Panc1 (cell line): ENCODE measurements at regions not wholly inside any gene's neighbourhood (a gene's known extent, or its start where the extent isn't known, plus 50 kb on each side); places are given as distances from the start of the nearest gene placed in this dataset.

Source experiments
- ATAC-seq: fragments of 200-7000 bp; cut with Tn5 transposase; 2 replicates; pipeline ENCODE4 v1.9.1; 2020; ENCODE audit warnings: mild to moderate bottlenecking, moderate library complexity
- BruUV-seq: library from RNA; stranded (reverse); fragments of 400-500 nt; replicated peaks from 2 replicates; lab custom pipeline; 2021; lab: Mats Ljungman, UMichigan
- CTCF ChIA-PET: fragments of 300-600 bp; sonication (Branson Sonifier 250); formaldehyde crosslinking; loops from one replicate; lab custom pipeline; 2022; ENCODE audit warnings: antibody characterized with exemption; lab: Charles Lee
- POLR2A ChIA-PET: fragments of 300-600 bp; sonication (Branson Sonifier 250); formaldehyde crosslinking; loops from one replicate; lab custom pipeline; 2022; ENCODE audit warnings: antibody characterized with exemption; lab: Charles Lee
- DNase-seq: peaks from one replicate; pipeline ENCODE4 v3.0.0-alpha.2; 2010; ENCODE audit warnings: low read depth, low spot score
- H3K27ac ChIP-seq: 2 replicates; pipeline ENCODE4 v1.5.1; 2011; ENCODE audit warnings: mild to moderate bottlenecking, low read length, inconsistent platforms
- H3K27me3 ChIP-seq: fragments of 200-500 bp; sonication (Bioruptor generic); 2 replicates; pipeline ENCODE4 v1.6.0; 2014; ENCODE audit warnings: low read length, inconsistent platforms; ENCODE audit not compliant: control insufficient read depth, insufficient read depth
- H3K36me3 ChIP-seq: fragments of 200-500 bp; sonication (Bioruptor generic); 2 replicates; pipeline ENCODE4 v1.5.1; 2014; ENCODE audit warnings: inconsistent platforms, mild to moderate bottlenecking, low read length, moderate library complexity; ENCODE audit not compliant: control insufficient read depth, insufficient read depth
- H3K4me1 ChIP-seq: 2 replicates; pipeline ENCODE4 v1.5.1; 2011; ENCODE audit warnings: inconsistent platforms, mild to moderate bottlenecking, low read length, moderate library complexity; ENCODE audit not compliant: control insufficient read depth, insufficient read depth
- H3K4me3 ChIP-seq, 2 experiments: 2 replicates each; pipeline ENCODE4 v1.5.1; 2011 to 2012; ENCODE audit warnings: low read depth in 2 of 2, low read length in 2 of 2, mild to moderate bottlenecking in 2 of 2, inconsistent platforms in 1 of 2, moderate library complexity in 1 of 2
- H3K9me3 ChIP-seq: fragments of 200-500 bp; sonication (Bioruptor generic); 2 replicates; pipeline ENCODE4 v1.5.1; 2014; ENCODE audit warnings: low read depth, mild to moderate bottlenecking, inconsistent platforms, low read length, moderate library complexity; ENCODE audit not compliant: control insufficient read depth, insufficient read depth
- POLR2AphosphoS5 ChIP-seq: IDR thresholded peaks from 2 replicates; pipeline ENCODE4 v1.6.1; 2012; ENCODE audit warnings: mild to moderate bottlenecking, low read depth, low read length, moderate library complexity
- SIN3A ChIP-seq: IDR thresholded peaks from 2 replicates; pipeline ENCODE4 v1.6.1; 2012; ENCODE audit warnings: low read depth, mild to moderate bottlenecking, low read length, moderate library complexity, borderline replicate concordance; ENCODE audit not compliant: insufficient read depth
- TCF7L2 ChIP-seq: IDR thresholded peaks from 2 replicates; pipeline ENCODE4 v1.6.1; 2011; ENCODE audit warnings: mild to moderate bottlenecking, low read depth, low read length, inconsistent platforms
- in situ Hi-C: cut with HindIII; loops from 2 replicates; pipeline ENCODE4 v1.10.0; 2016; ENCODE audit warnings: low sequenced_read_pairs, low pct_unique_long_range_greater_than_20kb
- intact Hi-C: fragments of 100-400 bp; cut with micrococcal nuclease; formaldehyde crosslinking; loops from one replicate; pipeline ENCODE4 v1.10.0; 2022; ENCODE audit not compliant: unreplicated experiment
- TF ChIP-seq, protein P1 (sequence below), 2 experiments: IDR thresholded peaks; 2 replicates each; pipeline ENCODE4 v1.6.1; 2011 to 2012; ENCODE audit warnings: low read depth in 2 of 2, control low read depth in 1 of 2, low read length in 1 of 2, mild to moderate bottlenecking in 1 of 2, moderate library complexity in 1 of 2; ENCODE audit not compliant: insufficient read depth in 1 of 2
- TF ChIP-seq, protein P2 (sequence below): fragments of 450-650 bp; IDR thresholded peaks from 2 replicates; pipeline ENCODE4 v1.5.1; 2017; ENCODE audit warnings: mild to moderate bottlenecking

DNA sequence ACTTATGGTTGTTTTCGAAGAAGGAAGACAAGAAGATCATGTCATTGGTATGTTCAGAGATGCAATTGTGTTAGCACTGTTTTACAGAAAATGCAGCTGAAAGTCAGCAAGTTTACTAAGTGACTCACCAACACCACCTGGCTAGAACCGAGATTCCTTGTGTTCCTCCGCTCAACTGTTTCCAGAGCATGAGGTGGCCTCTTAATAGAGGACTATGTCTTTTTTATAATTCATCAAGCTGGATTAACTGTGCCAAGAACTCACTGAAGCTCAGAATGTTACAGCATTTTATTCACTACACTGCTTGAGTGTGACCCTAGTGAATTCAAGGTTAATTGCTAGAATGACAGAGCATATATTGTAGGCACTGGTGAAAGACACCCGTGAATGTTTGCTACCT, 1573.5 kb upstream of the TENM3 start:
- intact Hi-C loops, result loop anchor here (5.0 to 10.0 kb wide), 2 partner anchors 155 to 858 kb away; no protein-coding TSS in a partner anchor
- POLR2A ChIA-PET, result no interaction called here
- H3K27ac ChIP-seq, result no peak overlapping the region
- H3K27me3 ChIP-seq, result no peaks in the 10 kb centered on the region
- BruUV-seq, result no TSS peak
- H3K4me1 ChIP-seq, result no peaks in the 10 kb centered on the region
- TF ChIP-seq SIN3A, result no peak
- TF ChIP-seq, protein P1, sequence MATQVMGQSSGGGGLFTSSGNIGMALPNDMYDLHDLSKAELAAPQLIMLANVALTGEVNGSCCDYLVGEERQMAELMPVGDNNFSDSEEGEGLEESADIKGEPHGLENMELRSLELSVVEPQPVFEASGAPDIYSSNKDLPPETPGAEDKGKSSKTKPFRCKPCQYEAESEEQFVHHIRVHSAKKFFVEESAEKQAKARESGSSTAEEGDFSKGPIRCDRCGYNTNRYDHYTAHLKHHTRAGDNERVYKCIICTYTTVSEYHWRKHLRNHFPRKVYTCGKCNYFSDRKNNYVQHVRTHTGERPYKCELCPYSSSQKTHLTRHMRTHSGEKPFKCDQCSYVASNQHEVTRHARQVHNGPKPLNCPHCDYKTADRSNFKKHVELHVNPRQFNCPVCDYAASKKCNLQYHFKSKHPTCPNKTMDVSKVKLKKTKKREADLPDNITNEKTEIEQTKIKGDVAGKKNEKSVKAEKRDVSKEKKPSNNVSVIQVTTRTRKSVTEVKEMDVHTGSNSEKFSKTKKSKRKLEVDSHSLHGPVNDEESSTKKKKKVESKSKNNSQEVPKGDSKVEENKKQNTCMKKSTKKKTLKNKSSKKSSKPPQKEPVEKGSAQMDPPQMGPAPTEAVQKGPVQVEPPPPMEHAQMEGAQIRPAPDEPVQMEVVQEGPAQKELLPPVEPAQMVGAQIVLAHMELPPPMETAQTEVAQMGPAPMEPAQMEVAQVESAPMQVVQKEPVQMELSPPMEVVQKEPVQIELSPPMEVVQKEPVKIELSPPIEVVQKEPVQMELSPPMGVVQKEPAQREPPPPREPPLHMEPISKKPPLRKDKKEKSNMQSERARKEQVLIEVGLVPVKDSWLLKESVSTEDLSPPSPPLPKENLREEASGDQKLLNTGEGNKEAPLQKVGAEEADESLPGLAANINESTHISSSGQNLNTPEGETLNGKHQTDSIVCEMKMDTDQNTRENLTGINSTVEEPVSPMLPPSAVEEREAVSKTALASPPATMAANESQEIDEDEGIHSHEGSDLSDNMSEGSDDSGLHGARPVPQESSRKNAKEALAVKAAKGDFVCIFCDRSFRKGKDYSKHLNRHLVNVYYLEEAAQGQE (IDR thresholded peaks at IDR 0.05; ENCODE audit: insufficient read depth in 1 of 2, low read depth in 2 of 2, low read length in 1 of 2), result no peak
- TF ChIP-seq, protein P2, sequence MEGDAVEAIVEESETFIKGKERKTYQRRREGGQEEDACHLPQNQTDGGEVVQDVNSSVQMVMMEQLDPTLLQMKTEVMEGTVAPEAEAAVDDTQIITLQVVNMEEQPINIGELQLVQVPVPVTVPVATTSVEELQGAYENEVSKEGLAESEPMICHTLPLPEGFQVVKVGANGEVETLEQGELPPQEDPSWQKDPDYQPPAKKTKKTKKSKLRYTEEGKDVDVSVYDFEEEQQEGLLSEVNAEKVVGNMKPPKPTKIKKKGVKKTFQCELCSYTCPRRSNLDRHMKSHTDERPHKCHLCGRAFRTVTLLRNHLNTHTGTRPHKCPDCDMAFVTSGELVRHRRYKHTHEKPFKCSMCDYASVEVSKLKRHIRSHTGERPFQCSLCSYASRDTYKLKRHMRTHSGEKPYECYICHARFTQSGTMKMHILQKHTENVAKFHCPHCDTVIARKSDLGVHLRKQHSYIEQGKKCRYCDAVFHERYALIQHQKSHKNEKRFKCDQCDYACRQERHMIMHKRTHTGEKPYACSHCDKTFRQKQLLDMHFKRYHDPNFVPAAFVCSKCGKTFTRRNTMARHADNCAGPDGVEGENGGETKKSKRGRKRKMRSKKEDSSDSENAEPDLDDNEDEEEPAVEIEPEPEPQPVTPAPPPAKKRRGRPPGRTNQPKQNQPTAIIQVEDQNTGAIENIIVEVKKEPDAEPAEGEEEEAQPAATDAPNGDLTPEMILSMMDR, result no peak
- no peak for TF ChIP-seq TCF7L2
- no peak for TF ChIP-seq POLR2AphosphoS5
- CTCF ChIA-PET, result no interaction called here
- no peaks in the 10 kb centered on the region for H3K36me3 ChIP-seq
- no peak for DNase-seq
- no peak overlapping the region for H3K4me3 ChIP-seq
- no peaks in the 10 kb centered on the region for H3K9me3 ChIP-seq
- in situ Hi-C loops, result no loop called here
- ATAC-seq, result no peak

DNA sequence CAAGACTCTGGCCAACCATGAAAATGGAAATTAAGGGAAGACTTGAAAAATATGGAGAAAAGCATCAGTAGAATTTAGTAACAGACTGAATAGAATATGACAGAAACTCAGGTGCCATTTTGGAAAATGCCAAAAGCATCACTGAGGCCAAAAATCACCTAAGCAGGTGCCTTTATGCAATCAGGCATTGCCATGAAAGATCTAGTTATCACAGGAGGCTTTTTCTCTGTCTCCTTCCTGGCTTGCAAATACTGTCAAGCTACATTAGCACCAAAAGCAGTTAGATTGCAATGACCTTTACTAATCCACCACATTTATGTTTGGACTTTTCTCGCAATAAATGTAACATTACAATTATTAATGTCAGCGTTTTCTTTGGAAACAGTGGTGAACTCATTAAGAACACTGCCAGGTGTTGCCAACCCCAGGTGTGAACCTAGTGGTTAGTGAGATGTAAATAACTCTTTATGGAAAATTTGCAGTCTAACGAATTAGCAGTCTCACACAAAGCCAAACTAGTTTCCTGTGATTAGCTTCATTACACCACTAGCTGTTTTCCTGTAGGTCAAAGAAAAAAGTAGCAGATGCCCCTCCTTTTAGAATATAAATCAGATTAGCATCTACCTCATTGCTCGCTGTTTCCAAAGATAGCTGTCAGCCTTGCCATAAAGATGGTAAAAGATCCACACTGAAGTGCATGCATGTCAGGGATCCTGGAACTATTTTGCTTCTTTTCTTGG, 1568.4 kb upstream of the TENM3 start:
- H3K4me3 ChIP-seq, result no peak overlapping the region
- CTCF ChIA-PET, result no interaction called here
- ATAC-seq, result no peak
- in situ Hi-C loops, result no loop called here
- no peak for DNase-seq
- H3K27me3 ChIP-seq, result no peaks in the 10 kb centered on the region
- no peak overlapping the region for H3K27ac ChIP-seq
- H3K36me3 ChIP-seq, result no peaks in the 10 kb centered on the region
- intact Hi-C loops, result no loop called here
- no TSS peak for BruUV-seq
- no peaks in the 10 kb centered on the region for H3K9me3 ChIP-seq
- POLR2A ChIA-PET, result no interaction called here
- TF ChIP-seq, protein P1 (IDR thresholded peaks at IDR 0.05; ENCODE audit: insufficient read depth in 1 of 2, low read depth in 2 of 2, low read length in 1 of 2), result no peak
- TF ChIP-seq TCF7L2 (no peak), SIN3A (no peak), POLR2AphosphoS5 (no peak)
- TF ChIP-seq, protein P2, result no peak
- no peaks in the 10 kb centered on the region for H3K4me1 ChIP-seq
